Epithelial cell of proximal tubule (primary cell): ENCODE measurements at regions not wholly inside any gene's neighbourhood (a gene's known extent, or its start where the extent isn't known, plus 50 kb on each side); places are given as distances from the start of the nearest gene placed in this dataset.
"Not testable (repeated sequence)": the region's sequence is repeated elsewhere in the genome, so short reads cannot be mapped to it uniquely, and the experiment has no call there.

ENCODE experiments used
- DNase-seq: peaks from one replicate; pipeline ENCODE4 v3.0.0-alpha.2; 2011; ENCODE audit warnings: low read depth
- H3K4me3 ChIP-seq: 2 replicates; pipeline ENCODE4 v1.5.1; 2011; ENCODE audit warnings: low read depth, mild to moderate bottlenecking, low read length
- CTCF ChIP-seq: conservative IDR thresholded peaks from 2 replicates; pipeline ENCODE4 v1.5.1; 2012; ENCODE audit warnings: low read depth, mild to moderate bottlenecking, low read length

GRCh38 chr18:46236156-46236555 is 132.0 kb downstream of the HAUS1 start:
- no peak for TF ChIP-seq CTCF
- DNase-seq: no peak
- H3K4me3 ChIP-seq: no peak overlapping the region

GRCh38 chr18:46237891-46238290 is 133.7 kb downstream of the HAUS1 start:
- no peak overlapping the region for H3K4me3 ChIP-seq
- no peak for DNase-seq
- no peak for TF ChIP-seq CTCF

GRCh38 chr18:46239549-46239948 is 135.4 kb downstream of the HAUS1 start:
- no peak for TF ChIP-seq CTCF
- H3K4me3 ChIP-seq: no peak overlapping the region
- no peak for DNase-seq

DNA sequence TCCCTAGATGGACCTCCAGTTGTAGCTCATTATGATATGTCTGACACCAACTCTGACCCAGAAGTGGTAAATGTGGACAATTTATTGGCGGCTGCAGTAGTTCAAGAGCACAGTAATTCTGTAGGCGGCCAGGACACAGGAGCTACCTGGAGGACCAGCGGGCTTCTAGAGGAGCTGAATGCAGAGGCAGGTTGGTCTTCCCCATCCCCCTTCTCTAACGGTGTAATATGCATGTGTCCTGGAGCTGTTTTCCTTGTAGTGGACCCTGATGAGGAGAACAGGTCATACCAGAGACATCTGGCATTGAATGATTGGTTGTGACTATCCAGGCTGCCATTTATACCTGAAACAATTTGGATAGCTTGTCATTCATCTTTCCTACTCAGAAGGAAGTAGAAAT is 135.8 kb downstream of the HAUS1 start:
- no peak for DNase-seq
- H3K4me3 ChIP-seq: no peak overlapping the region
- TF ChIP-seq CTCF: no peak

DNA sequence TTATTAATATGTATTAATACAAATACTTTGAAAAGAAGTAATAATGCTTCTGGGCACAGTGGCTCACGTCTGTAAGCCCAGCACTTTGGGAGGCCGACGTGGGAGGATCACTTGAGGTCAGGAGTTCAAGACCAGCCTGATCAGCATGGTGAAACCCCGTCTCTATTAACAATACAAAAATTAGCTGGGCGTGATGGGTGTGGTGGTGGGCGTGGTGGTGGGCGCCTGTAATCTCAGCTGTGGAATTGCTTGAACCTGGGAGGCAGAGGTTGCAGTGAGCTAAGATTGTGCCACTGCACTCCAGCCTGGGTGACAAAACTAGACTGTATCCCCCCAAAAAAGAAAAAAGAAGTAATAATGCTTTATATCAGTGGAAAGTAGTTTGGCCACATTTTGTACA is 137.2 kb downstream of the HAUS1 start:
- H3K4me3 ChIP-seq, DNase-seq: not testable (repeated sequence)

- no peak for DNase-seq
- TF ChIP-seq CTCF: no peak
- H3K4me3 ChIP-seq: no peak overlapping the region
Observed at GRCh38 chr18:46242183-46242582, 138.0 kb downstream of the HAUS1 start.

DNA sequence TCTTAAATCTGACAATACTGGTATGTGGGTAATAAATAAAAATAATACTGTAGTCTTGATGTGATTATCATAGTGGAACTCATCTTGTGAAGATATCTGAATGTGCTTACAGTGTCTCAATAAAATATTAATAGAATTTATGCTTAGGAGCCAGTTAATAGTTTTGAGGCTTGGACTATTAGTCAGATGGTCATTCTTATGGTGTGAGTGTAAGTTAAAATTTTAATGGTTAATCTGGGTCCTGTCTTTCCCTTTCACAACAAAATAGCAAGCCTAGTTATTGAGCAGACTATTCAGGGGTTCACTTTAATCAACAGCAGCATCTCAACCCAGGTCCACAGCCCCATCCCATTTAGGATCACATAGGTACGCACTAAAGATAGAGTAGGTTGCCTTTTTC is 138.9 kb downstream of the HAUS1 start:
- no peak for DNase-seq
- H3K4me3 ChIP-seq: no peak overlapping the region
- TF ChIP-seq CTCF: no peak

DNA sequence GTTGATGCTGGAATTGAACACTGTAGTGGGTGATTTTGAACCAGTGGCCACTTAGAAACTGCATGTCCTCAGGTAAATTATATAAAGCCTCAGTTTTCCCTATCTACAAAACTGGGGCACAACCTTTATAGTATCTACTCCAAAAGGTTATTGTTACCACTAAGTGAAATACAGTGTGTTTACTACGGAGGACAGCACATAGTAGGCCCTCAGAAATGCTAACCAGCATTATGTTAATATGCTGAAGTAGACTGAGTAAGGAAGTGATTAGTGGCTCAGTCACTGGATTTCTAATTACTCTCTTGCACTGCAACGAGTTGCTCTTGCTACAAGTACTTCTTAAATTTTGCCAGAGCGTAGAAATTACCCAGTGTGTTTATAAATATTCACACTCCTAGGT is 139.5 kb downstream of the HAUS1 start:
- DNase-seq: no peak
- no peak overlapping the region for H3K4me3 ChIP-seq
- no peak for TF ChIP-seq CTCF
